Activated CD8-positive, alpha-beta memory T cell treated with anti-CD3 and anti-CD28 coated beads for 1 hour (primary cell): ENCODE measurements at regions not wholly inside any gene's neighbourhood (a gene's known extent, or its start where the extent isn't known, plus 50 kb on each side); places are given as distances from the start of the nearest gene placed in this dataset.

ENCODE experiments used
- DNase-seq, 2 donors: peaks; one replicate each; pipeline ENCODE4 v3.0.0-alpha.2; 2020; ENCODE audit warnings: low read depth in 1 of 2; ENCODE audit errors: extremely low read depth in 1 of 2

- no peak for DNase-seq
Measured at GRCh38 chr5:54624805-54625568, 107.4 kb downstream of the SNX18 start.

DNA sequence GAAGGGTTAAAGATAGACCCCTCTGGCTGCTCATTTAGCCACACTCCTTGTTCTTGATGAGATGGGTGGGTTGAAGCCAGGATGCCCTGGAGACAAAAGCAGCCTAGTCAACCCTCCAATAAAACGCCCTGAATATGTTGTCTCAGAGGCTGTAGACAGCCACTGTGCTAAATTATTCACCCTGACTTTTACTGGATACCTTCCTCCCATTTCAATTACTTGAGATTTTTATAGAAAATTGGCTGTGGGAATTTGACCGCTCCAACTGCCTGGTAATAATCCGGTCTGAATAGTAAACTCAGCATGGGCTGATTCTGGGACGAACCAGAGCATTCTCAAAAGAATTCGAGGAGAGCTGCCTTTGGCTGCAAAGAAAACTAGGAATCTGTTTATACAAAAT is 104.2 kb downstream of the SNX18 start:
- DNase-seq, result no peak

DNA sequence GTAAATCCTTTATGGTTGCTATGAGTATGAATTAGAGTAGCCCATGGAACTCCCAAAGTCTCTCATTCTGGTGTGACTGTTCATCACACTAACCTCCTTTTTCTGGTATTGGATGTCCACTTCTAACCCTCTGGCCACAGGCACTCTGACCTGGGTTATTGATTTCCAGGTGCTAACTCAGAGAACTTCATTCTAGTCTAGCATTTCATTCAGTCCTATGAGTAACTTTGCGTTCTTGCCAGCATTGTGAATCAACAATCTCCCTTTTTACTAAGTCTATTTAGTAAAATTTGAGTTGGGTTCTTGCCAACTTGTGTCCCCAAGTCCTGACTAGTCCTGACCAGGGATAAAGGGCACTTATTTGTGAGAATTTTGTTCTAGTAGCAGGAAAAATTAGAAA is 103.5 kb downstream of the SNX18 start:
- no peak for DNase-seq

DNA sequence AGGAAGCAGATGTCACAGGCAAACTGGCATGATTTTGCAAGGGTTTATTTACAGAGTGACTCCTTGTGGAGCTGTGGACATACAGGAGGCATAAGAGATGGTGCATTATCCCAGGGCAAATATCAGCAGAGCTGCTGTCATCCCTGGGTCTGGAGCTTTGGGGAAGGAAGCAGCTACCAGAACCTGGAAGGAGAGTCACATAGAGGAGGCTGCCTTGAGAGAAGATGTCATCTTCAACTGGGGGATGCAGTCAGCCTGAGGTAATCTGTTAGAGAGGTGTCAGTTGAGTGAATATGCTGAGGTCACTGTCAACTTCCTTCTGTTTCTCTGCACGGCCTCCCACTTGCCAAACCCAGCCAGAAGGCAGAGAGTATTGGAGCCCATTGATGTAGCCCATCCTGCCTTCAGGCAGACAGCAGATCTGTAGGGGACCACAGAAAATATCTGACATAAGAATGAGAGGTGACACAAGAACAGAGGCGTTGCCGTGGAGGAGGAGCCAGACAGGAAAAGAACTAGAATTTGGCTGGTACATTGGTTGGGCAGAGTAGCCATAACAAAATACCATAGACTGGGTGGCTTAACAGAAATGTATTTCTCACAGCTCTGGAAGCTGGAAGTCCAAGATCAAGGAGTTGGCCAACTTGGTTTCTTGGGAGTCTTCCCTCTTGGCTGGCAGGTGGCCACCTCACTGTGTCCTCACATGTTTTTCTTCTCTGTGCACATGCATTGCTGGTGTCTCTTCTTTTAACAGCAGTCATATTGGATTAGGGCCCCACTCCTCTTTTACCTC is 102.8 kb downstream of the SNX18 start:
- no peak for DNase-seq

- DNase-seq, result no peak
Measured at GRCh38 chr5:54619731-54620130, 102.2 kb downstream of the SNX18 start.

DNA sequence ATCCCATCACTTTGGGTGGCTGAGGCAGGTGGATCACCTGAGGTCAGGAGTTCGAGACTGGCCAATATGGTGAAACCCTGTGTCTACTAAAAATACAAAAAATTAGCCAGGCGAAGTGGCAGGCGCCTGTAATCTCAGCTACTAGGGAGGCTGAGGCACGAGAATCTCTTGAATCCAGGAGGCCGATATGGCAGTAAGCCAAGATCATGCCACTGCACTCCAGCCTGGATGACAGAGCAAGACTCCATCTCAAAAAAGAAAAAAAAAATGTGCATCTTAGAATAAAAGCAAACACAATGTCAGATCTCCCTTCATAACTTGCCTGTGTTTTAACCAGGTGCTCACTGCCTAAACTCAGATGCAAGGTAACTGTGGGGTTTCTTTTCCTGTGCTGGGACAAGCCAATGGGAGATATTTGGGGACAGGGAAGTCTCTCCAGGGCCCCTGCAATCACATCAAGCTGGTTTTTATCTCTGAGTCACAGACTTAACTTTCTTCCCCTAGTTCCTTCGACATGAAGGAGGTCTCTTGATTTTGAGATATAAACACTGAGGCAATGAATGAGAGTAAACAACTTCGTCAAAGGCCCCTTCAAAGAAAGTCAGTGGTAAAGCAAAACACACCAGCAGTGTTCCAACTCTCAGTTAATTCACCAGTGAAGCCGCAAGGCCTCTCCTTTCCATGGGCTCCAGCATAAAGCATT is 99.1 kb downstream of the SNX18 start:
- DNase-seq, result no peak

GRCh38 chr5:54616031-54616430 is 98.5 kb downstream of the SNX18 start:
- DNase-seq, result no peak

DNA sequence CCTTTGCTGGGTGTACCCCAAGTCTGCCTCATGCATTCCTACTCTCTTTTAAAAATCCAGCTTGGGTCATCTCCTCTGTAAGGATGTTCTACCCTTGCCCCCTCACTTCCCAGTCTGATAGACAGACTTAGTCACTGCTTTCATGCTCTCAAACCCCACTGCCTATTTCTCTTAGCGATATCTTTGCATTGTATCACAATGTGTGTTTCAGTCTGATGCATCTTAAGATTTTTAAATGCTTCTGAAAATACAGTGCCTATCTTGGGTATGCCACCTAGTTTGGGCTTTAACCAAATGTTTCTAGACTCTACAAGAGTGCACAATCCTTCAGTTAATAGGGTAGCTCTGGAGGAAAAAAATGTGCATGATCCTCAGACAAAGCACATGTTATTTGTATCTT is 97.8 kb downstream of the SNX18 start:
- DNase-seq, result no peak

DNA sequence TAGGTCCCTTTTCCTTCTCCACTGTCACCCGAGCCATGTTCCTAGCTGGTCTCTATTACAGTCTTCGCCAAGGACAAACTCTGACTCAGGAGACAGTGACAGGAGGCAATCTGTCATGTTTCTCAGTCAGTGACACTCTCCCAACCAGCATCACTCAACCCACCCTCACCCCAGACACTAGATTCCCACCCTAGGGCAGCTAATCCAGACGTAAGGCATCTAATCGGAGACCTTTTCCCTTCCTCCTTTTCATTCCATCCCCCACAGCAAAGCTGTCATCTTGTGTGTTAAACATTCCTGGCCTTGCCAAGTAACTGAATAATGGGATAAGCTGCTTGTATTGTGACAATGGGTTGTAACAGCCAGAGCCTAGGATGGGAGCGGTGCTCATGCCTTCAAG is 95.2 kb downstream of the SNX18 start:
- no peak for DNase-seq

GRCh38 chr5:54611290-54611951 is 93.9 kb downstream of the SNX18 start:
- no peak for DNase-seq

DNA sequence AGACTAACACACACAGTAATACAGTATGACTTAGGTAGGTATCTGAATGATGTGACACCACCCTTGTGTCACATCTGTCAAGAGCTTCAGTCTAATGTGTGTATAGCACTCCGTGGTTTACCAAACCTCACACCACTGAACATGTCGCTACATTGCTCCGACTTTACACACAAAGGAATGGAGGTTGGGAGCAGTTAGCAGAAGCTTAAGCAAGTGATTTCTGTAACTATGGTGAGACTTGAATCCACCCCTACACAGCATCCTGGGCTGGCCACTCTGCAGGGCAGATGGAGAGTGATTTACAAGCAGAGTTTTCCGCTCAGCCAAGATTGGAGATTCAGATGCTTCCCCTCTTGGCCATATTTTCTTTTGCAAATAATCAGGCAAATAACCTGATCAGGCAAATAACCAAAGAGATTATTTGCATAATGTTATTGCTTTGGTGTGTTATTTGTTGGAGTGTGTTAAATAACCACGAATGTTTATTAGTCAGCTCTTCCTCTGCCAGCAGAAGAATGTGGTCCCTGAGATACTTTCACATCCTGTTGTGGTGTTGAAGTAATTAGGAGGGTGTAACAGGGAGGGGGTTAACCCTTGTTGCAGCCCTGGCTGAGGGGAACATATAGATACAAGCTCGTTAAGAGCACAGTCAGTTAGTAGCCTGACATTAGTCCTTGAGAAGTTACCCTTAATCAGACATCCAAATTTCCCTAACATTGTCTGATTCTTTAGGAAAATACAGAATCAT is 92.8 kb downstream of the SNX18 start:
- no peak for DNase-seq

GRCh38 chr5:54608423-54609085 is 91.0 kb downstream of the SNX18 start:
- DNase-seq, result no peak

DNA sequence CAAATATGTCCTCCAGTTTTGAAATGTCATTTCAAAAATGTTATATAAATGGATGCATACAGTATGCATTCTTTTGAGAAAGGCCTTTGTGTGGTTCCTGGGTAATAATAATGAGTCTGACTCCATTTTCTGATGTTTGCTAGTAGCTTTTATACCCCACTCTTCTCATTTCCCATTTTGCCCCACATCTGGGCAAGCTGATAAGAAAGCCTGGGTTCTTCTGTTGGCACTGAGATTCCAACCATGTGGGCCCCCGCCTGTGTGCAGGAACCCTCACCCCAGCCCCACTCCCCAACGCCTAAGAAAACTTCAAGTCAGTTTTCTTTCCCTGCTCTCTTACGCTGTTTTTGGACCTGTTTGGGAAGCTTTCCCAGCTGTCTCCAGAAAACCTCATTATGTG is 89.4 kb downstream of the SNX18 start:
- no peak for DNase-seq

DNA sequence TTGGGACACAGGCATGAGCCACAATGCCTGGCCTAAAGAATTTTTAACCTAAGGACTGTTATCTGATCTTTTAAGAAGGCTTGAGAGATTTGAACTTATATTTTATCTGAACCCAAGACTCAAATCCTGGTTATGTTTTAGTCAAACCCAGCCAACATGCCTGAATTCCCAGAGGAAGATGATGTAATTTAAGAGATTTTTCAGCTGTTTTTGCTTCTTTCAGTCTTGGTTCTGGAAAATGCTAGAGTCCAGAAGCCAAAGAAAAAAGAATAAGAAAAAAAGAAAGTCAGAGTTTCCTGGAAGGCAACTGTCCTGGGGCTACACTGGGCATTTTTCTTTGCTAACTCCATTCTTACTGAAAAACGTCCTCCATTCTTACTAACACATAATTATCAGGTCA is 85.8 kb downstream of the SNX18 start:
- no peak for DNase-seq

DNA sequence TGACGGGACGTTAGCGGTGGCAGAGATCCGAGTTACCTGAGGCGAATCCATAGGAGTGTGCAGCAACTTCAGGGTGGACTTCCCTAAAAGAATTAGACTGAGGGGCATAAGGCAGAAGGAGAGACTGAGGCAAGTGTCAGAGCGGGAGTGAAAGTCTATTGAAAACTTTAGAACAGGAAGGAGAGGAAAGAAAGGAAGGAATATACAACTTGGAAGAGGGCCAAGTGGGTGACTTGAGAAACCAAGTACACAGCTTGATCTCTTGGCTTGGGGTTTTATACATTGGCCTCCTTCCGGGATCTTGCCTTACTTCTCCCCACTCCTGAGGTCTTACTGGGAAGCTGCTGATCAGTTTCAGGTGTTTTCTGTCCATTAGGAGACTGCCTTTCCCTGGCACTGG is 84.9 kb downstream of the SNX18 start:
- no peak for DNase-seq

DNA sequence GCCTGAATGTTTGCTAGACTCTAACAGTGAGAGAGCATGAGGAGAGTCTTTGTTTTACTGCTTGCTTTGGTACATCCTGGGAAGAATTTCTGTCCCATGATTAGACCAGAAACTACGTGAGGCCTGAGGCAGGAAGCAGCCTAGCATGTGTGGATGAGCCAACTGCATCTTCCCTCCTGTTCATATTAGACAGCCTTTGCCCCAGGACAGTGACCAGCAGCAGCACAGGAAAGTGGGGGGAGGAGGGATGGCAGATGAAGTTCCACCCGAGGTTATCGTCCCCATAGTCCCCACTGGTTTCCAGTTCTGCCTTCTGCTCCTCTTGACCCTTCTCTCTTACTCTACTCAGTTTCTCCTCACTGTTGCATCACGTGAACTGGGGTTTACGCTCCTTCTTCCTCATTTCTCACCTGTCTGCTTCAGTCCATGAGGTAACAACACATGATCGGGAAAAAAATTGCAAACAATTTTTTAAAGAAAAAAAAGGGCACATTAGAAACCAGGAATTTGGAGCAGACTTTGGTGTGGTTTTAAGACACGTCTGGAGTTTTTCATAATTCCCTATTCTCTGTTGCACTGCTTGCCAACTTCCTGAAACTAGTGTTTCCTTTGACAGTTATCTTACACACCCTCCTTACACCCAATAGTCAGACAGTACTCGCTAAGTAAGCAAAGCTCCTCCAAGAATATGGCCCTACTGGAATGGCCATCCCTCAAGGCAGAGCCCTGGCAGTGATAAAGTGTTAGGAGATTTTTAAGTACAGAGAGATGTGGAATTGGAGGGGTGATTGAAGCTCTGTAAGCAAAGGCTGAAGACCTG is 84.1 kb downstream of the SNX18 start:
- DNase-seq, result no peak
